ENCODE measurements at regions not wholly inside any gene's neighbourhood (a gene's known extent, or its start where the extent isn't known, plus 50 kb on each side); places are given as distances from the start of the nearest gene placed in this dataset.

GRCh38 chr4:149901128-149901527 lies 85.5 kb upstream of the IQCM start:
- no peaks in the 10 kb centered on the region for H3K36me3 Mint-ChIP-seq
- intact Hi-C loops (cut with micrococcal nuclease): no loop called here

GRCh38 chr4:149902242-149902641 lies 86.6 kb upstream of the IQCM start:
- Mint-ChIP-seq H3K36me3 (no peaks in the 10 kb centered on the region), H3K27ac (no peak overlapping the region), H3K9me3 (peaks cover 0 to 2% (median 0%) of the 10 kb centered on the region in 7 donors), H3K4me3 (no peak overlapping the region), H3K4me1 (no peaks in the 10 kb centered on the region), H3K27me3 (ENCODE audit: low read depth in 3 of 3) (peaks cover 0 to 1% (median 0%) of the 10 kb centered on the region in 3 donors)
- WGBS (ENCODE audit: insufficient coverage): no CpG with 5 or more reads among the region's 2 CpGs
- no peak overlapping the region for H2AFZ ChIP-seq (ENCODE audit: insufficient read depth, low read depth, low read length, poor library complexity, severe bottlenecking)
- H4K20me1 ChIP-seq (ENCODE audit: insufficient read depth, low read length): no peaks in the 10 kb centered on the region
- no peaks in the 10 kb centered on the region for H3K27me3 ChIP-seq (ENCODE audit: control insufficient read depth in 2 of 2, insufficient read depth in 2 of 2, low read length in 2 of 2)
- no peaks in the 10 kb centered on the region for H3K36me3 ChIP-seq (replicated peaks in 1 of 2; ENCODE audit: control insufficient read depth in 1 of 2, insufficient read depth in 2 of 2, low read length in 2 of 2)
- H3K4me2 ChIP-seq (replicated peaks; ENCODE audit: extremely low read depth, low read length, poor library complexity, severe bottlenecking): no peak overlapping the region
- H3K9me3 ChIP-seq (replicated peaks in 1 of 2; ENCODE audit: control insufficient read depth in 1 of 2, insufficient read depth in 1 of 2, low read length in 2 of 2): no peaks in the 10 kb centered on the region
- no peak overlapping the region for H3K27ac ChIP-seq (ENCODE audit: low read depth in 1 of 2, low read length in 2 of 2)
- H3K4me3 ChIP-seq (replicated peaks in 1 of 3; ENCODE audit: low read depth in 2 of 3, low read length in 3 of 3): no peak overlapping the region
- TF ChIP-seq, protein P1, sequence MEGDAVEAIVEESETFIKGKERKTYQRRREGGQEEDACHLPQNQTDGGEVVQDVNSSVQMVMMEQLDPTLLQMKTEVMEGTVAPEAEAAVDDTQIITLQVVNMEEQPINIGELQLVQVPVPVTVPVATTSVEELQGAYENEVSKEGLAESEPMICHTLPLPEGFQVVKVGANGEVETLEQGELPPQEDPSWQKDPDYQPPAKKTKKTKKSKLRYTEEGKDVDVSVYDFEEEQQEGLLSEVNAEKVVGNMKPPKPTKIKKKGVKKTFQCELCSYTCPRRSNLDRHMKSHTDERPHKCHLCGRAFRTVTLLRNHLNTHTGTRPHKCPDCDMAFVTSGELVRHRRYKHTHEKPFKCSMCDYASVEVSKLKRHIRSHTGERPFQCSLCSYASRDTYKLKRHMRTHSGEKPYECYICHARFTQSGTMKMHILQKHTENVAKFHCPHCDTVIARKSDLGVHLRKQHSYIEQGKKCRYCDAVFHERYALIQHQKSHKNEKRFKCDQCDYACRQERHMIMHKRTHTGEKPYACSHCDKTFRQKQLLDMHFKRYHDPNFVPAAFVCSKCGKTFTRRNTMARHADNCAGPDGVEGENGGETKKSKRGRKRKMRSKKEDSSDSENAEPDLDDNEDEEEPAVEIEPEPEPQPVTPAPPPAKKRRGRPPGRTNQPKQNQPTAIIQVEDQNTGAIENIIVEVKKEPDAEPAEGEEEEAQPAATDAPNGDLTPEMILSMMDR (IDR thresholded peaks at IDR 0.05): no peak
- intact Hi-C loops (cut with micrococcal nuclease): no loop called here
- no peaks in the 10 kb centered on the region for H3K4me1 ChIP-seq (ENCODE audit: control insufficient read depth in 1 of 2, insufficient read depth in 2 of 2, low read length in 2 of 2)
- DNase-seq: no peak
- H3K79me2 ChIP-seq (ENCODE audit: insufficient read depth, low read length): no peaks in the 10 kb centered on the region
- no peak overlapping the region for H3K9ac ChIP-seq (ENCODE audit: insufficient read depth, low read length, poor library complexity, severe bottlenecking)

More at GRCh38 chr4:149901128-149901527, 85.5 kb upstream of the IQCM start:
- H3K27me3 Mint-ChIP-seq (ENCODE audit: low read depth in 3 of 3): peaks cover 0 to 1% (median 0%) of the 10 kb centered on the region in 3 donors
- H3K4me1 Mint-ChIP-seq: no peaks in the 10 kb centered on the region
- Histone ChIP-seq H3K9me3 (replicated peaks in 1 of 2; ENCODE audit: control insufficient read depth in 1 of 2, insufficient read depth in 1 of 2, low read length in 2 of 2) (no peaks in the 10 kb centered on the region), H3K27me3 (ENCODE audit: control insufficient read depth in 2 of 2, insufficient read depth in 2 of 2, low read length in 2 of 2) (no peaks in the 10 kb centered on the region), H3K36me3 (replicated peaks in 1 of 2; ENCODE audit: control insufficient read depth in 1 of 2, insufficient read depth in 2 of 2, low read length in 2 of 2) (no peaks in the 10 kb centered on the region), H3K9ac (ENCODE audit: insufficient read depth, low read length, poor library complexity, severe bottlenecking) (no peak overlapping the region), H3K4me1 (ENCODE audit: control insufficient read depth in 1 of 2, insufficient read depth in 2 of 2, low read length in 2 of 2) (no peaks in the 10 kb centered on the region), H2AFZ (ENCODE audit: insufficient read depth, low read depth, low read length, poor library complexity, severe bottlenecking) (no peak overlapping the region), H3K4me2 (replicated peaks; ENCODE audit: extremely low read depth, low read length, poor library complexity, severe bottlenecking) (no peak overlapping the region), H3K4me3 (replicated peaks in 1 of 3; ENCODE audit: low read depth in 2 of 3, low read length in 3 of 3) (no peak overlapping the region), H3K79me2 (ENCODE audit: insufficient read depth, low read length) (no peaks in the 10 kb centered on the region), H3K27ac (ENCODE audit: low read depth in 1 of 2, low read length in 2 of 2) (no peak overlapping the region), H4K20me1 (ENCODE audit: insufficient read depth, low read length) (no peaks in the 10 kb centered on the region)
- no CpG with 5 or more reads among the region's 5 CpGs for WGBS (ENCODE audit: insufficient coverage)
- TF ChIP-seq, protein P1 (IDR thresholded peaks at IDR 0.05): no peak
- H3K27ac Mint-ChIP-seq: no peak overlapping the region
- H3K4me3 Mint-ChIP-seq: no peak overlapping the region
- no peak for DNase-seq
- H3K9me3 Mint-ChIP-seq: peaks cover 0 to 2% (median 0%) of the 10 kb centered on the region in 7 donors

Data from CD14-positive monocyte (primary cell).